Suprapubic skin (tissue), 4 donors: ENCODE measurements at regions not wholly inside any gene's neighbourhood (a gene's known extent, or its start where the extent isn't known, plus 50 kb on each side); places are given as distances from the start of the nearest gene placed in this dataset.

Source experiments
- DNase-seq, 2 donors: peaks; one replicate each; pipeline ENCODE4 v3.0.0-alpha.2; 2019; ENCODE audit warnings: low spot score in 2 of 2
- H3K27ac ChIP-seq: fragments of 200-600 bp; sonication (generic); one replicate; pipeline ENCODE4 v1.5.1; 2019
- H3K27me3 ChIP-seq: fragments of 200-600 bp; sonication (generic); one replicate; pipeline ENCODE4 v1.5.1; 2019
- H3K36me3 ChIP-seq: fragments of 200-600 bp; sonication (generic); one replicate; pipeline ENCODE4 v1.5.1; 2019
- H3K4me1 ChIP-seq: fragments of 200-600 bp; sonication (generic); one replicate; pipeline ENCODE4 v1.5.1; 2019
- H3K4me3 ChIP-seq: fragments of 200-600 bp; sonication (generic); one replicate; pipeline ENCODE4 v1.5.1; 2019; ENCODE audit warnings: mild to moderate bottlenecking
- H3K9me3 ChIP-seq: fragments of 200-600 bp; sonication (generic); one replicate; pipeline ENCODE4 v1.5.1; 2019
- EP300 ChIP-seq: sonication (generic); formaldehyde crosslinking; IDR thresholded peaks from one replicate; pipeline ENCODE4 v1.6.1; 2017; ENCODE audit warnings: antibody characterized with exemption
- POLR2A ChIP-seq, 2 donors: fragments of 450-650 bp; IDR thresholded peaks; one replicate each; pipeline ENCODE4 v1.6.1; 2017; ENCODE audit warnings: antibody characterized with exemption in 2 of 2, mild to moderate bottlenecking in 2 of 2, moderate library complexity in 2 of 2
- POLR2AphosphoS5 ChIP-seq, 3 donors: sonication (generic); formaldehyde crosslinking; IDR thresholded peaks; one replicate each; pipeline ENCODE4 v1.6.1; 2017; ENCODE audit warnings: antibody characterized with exemption in 3 of 3
- WGBS: methylation state at CpG from one replicate; pipeline ENCODE4 v1.1.5; 2018; 5-methylcytosine and 5-hydroxymethylcytosine counted together
- TF ChIP-seq, protein P1 (sequence below), 2 donors: fragments of 200-600 bp in 1 of 2; fragments of 450-650 bp in 1 of 2; sonication (generic) in 1 of 2; IDR thresholded peaks; one replicate each; pipeline ENCODE4 v1.5.1; 2016 to 2019; ENCODE audit warnings: antibody characterized with exemption in 2 of 2, mild to moderate bottlenecking in 1 of 2, moderate library complexity in 1 of 2

DNA sequence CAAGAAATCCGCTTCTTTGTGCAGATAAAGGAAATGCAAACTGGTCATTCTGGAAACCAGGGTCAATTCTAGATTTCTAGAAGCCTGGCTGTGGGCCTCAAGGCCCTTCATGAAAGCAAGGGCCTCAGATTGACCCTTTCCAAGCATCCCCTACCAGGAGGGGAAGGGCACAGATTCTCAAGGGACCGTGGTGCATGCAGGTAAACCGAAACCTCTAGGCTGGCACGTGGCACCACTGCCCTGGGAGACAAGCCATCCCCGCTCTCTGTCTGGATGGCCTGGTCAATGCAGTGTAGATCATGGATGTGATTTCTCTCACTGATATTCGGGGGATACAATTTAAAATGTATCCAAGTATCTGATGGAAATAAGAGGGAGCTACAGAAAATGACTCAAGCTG lies 69.4 kb downstream of the TOMM20 start:
- WGBS: 81% methylated on average over 6 of the region's 6 CpGs

DNA sequence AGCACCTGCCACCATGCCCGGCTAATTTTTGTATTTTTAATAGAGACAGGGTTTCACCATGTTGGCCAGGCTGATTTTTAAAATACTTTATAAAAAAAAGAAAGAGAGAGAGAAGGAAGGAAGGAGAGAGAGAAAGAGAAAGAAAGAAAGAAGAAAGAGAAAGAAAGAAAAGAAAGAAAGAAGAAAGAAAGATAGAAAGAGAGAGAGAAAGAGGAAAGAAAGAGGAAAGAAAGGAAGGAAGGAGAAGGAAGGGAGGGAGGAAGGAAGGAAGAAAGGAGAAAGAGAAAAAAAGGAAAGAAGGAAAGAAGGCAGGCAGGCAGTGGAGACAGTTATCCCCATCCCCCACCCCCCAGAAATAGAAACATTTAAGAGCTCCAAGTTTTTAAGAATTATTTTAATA lies 69.9 kb downstream of the TOMM20 start:
- Histone ChIP-seq H3K4me1 (peaks cover 40% of the 10 kb centered on the region), H3K36me3 (no peaks in the 10 kb centered on the region), H3K4me3 (no peak overlapping the region), H3K27me3 (no peaks in the 10 kb centered on the region), H3K9me3 (no peaks in the 10 kb centered on the region), H3K27ac (no peak overlapping the region)
- no peak for TF ChIP-seq POLR2A (IDR thresholded peaks at IDR 0.05)
- TF ChIP-seq, protein P1, sequence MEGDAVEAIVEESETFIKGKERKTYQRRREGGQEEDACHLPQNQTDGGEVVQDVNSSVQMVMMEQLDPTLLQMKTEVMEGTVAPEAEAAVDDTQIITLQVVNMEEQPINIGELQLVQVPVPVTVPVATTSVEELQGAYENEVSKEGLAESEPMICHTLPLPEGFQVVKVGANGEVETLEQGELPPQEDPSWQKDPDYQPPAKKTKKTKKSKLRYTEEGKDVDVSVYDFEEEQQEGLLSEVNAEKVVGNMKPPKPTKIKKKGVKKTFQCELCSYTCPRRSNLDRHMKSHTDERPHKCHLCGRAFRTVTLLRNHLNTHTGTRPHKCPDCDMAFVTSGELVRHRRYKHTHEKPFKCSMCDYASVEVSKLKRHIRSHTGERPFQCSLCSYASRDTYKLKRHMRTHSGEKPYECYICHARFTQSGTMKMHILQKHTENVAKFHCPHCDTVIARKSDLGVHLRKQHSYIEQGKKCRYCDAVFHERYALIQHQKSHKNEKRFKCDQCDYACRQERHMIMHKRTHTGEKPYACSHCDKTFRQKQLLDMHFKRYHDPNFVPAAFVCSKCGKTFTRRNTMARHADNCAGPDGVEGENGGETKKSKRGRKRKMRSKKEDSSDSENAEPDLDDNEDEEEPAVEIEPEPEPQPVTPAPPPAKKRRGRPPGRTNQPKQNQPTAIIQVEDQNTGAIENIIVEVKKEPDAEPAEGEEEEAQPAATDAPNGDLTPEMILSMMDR (IDR thresholded peaks at IDR 0.05): no peak
- DNase-seq: no peak
- WGBS: 0% methylated on average over 1 of the region's 1 CpG

More for the DNA sequence above, 69.4 kb downstream of the TOMM20 start:
- Histone ChIP-seq H3K36me3 (no peaks in the 10 kb centered on the region), H3K4me1 (peaks cover 40% of the 10 kb centered on the region), H3K27ac (no peak overlapping the region), H3K4me3 (no peak overlapping the region), H3K9me3 (no peaks in the 10 kb centered on the region), H3K27me3 (no peaks in the 10 kb centered on the region)
- DNase-seq: no peak
- no peak for TF ChIP-seq POLR2AphosphoS5 (IDR thresholded peaks at IDR 0.05)
- TF ChIP-seq POLR2A (IDR thresholded peaks at IDR 0.05): no peak
- TF ChIP-seq, protein P1 (IDR thresholded peaks at IDR 0.05): no peak
- TF ChIP-seq EP300: no peak

DNA sequence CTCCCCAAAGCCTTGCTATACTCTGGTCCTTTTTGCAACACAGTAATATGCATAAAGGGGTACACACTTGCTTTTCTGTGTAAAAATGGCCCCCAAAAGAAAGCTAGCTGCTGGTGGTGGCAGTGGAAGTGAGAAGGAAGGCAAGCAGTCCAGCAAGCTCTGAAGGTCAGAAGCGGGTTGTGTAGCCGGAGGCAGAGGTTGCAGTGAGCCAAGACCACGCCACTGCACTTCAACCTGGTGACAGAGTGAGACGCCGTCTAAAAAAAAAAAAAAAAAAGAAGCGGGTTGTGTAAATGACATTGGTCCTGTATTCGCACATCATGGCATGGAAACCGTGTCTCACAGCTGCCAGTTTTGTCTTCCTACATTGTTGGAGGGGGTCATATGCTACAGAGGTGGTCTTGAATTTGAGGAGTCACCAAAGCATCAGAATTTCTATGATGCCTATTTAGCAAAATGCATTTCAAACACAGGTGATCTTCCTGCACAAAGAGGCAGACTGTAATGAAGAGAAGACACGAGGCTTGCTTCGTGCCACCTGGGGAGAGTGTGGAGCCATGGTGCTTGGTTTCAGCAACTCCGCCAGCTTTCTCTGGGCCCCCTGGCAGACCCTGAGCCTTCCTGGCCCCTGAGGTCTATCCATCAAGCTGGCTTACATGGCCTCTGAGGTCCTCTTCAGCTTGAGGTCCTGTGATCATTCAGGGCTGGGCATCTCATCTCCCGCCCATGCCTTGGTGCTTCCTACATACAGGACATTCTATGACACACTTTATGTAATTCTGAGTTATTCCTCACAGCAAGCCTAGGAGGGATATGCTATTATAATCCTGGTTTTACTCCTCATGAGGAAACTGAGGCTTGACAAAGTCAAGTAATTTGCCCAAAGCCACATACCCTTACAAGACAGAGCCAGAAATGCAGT lies 71.0 kb downstream of the TOMM20 start:
- Histone ChIP-seq H3K9me3 (no peaks in the 10 kb centered on the region), H3K36me3 (no peaks in the 10 kb centered on the region), H3K27ac (no peak overlapping the region), H3K27me3 (no peaks in the 10 kb centered on the region), H3K4me1 (peaks cover 31% of the 10 kb centered on the region), H3K4me3 (no peak overlapping the region)
- WGBS: 95% methylated on average over 12 of the region's 12 CpGs
- DNase-seq: no peak
- TF ChIP-seq POLR2AphosphoS5 (IDR thresholded peaks at IDR 0.05): no peak
- no peak for TF ChIP-seq POLR2A (IDR thresholded peaks at IDR 0.05)
- TF ChIP-seq, protein P1 (IDR thresholded peaks at IDR 0.05): no peak
- no peak for TF ChIP-seq EP300

DNA sequence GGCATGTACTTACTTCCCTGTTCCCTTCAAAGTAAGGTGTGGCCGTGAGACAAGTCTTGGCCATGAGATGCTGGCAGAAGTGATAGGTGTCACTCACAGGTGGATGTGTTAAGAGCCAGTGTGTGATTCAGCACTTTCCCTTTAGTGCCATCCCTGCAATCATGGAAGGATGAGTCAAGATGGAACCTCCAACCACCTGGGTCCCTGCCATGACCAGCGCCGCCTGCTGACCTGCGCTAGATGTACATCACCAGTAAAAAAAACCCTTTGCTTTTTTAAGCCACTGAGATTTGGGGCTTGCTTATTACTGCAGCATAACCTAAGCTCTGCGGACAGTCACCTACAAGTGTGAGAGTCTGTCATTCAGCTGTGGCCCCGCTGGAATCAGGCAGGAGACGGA lies 71.7 kb downstream of the TOMM20 start:
- Histone ChIP-seq H3K4me1 (peaks cover 31% of the 10 kb centered on the region), H3K27me3 (no peaks in the 10 kb centered on the region), H3K27ac (peak overlapping the region; percentile 35), H3K9me3 (no peaks in the 10 kb centered on the region), H3K4me3 (no peak overlapping the region), H3K36me3 (no peaks in the 10 kb centered on the region)
- DNase-seq: no peak
- peak in 1 of 3 donors; percentile 82 for TF ChIP-seq POLR2AphosphoS5 (IDR thresholded peaks at IDR 0.05)
- TF ChIP-seq POLR2A (IDR thresholded peaks at IDR 0.05): no peak
- TF ChIP-seq, protein P1 (IDR thresholded peaks at IDR 0.05): peak; percentile 37 to 39
- no peak for TF ChIP-seq EP300
- 80% methylated on average over 7 of the region's 7 CpGs for WGBS

DNA sequence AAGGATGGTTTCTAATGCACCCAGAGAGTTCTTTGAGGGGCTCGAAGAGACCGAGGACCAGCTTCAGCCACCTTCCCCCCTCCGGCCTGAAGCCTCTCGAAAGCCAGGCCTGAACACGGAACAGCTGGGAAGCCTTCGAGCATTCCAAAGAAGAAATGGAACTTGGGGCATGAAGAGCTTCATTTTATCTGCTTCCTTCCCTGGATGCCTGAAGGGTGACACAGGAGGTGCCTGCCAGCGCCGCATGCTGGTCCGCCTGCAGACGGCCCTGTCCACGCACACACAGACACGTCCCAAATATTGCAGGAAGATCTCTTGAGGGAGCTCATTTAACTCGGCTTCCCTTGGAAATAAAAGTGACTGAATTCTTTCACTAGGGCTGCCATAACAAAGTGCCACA lies 73.7 kb downstream of the TOMM20 start:
- no peak overlapping the region for H3K4me3 ChIP-seq
- DNase-seq: no peak
- no peaks in the 10 kb centered on the region for H3K27me3 ChIP-seq
- no peak overlapping the region for H3K27ac ChIP-seq
- TF ChIP-seq POLR2AphosphoS5 (IDR thresholded peaks at IDR 0.05) (no peak), EP300 (no peak), POLR2A (IDR thresholded peaks at IDR 0.05) (no peak)
- TF ChIP-seq, protein P1 (IDR thresholded peaks at IDR 0.05): no peak
- H3K4me1 ChIP-seq: peaks cover 12% of the 10 kb centered on the region
- no peaks in the 10 kb centered on the region for H3K9me3 ChIP-seq
- WGBS: 93% methylated on average over 13 of the region's 13 CpGs
- no peaks in the 10 kb centered on the region for H3K36me3 ChIP-seq
